Osteocyte (in vitro differentiated cells): ENCODE measurements at regions not wholly inside any gene's neighbourhood (a gene's known extent, or its start where the extent isn't known, plus 50 kb on each side); places are given as distances from the start of the nearest gene placed in this dataset.
A peak's percentile ranks its signal among the peaks of the same experiment; 100 is the strongest.

Source experiments
- DNase-seq: peaks from one replicate; pipeline ENCODE4 v3.0.0; 2021; ENCODE audit warnings: mixed read lengths; ENCODE audit not compliant: unreplicated experiment; ENCODE audit errors: extremely low spot score
- H3K27ac Mint-ChIP-seq: one replicate; pipeline ENCODE4 v1.8.0; 2021; ENCODE audit warnings: mild to moderate bottlenecking, mixed read lengths; ENCODE audit not compliant: unreplicated experiment
- H3K27me3 Mint-ChIP-seq: one replicate; pipeline ENCODE4 v1.8.0; 2021; ENCODE audit warnings: mixed read lengths; ENCODE audit not compliant: unreplicated experiment
- H3K36me3 Mint-ChIP-seq: one replicate; pipeline ENCODE4 v1.8.0; 2021; ENCODE audit warnings: mixed read lengths; ENCODE audit not compliant: unreplicated experiment
- H3K4me1 Mint-ChIP-seq: one replicate; pipeline ENCODE4 v1.8.0; 2021; ENCODE audit warnings: mixed read lengths; ENCODE audit not compliant: unreplicated experiment
- H3K4me3 Mint-ChIP-seq: one replicate; pipeline ENCODE4 v1.8.0; 2021; ENCODE audit warnings: mild to moderate bottlenecking, moderate library complexity, mixed read lengths; ENCODE audit not compliant: unreplicated experiment
- H3K9me3 Mint-ChIP-seq: one replicate; pipeline ENCODE4 v1.8.0; 2021; ENCODE audit warnings: mixed read lengths; ENCODE audit not compliant: unreplicated experiment
- TF ChIP-seq, protein P1 (sequence below): fragments of 200-600 bp; sonication (generic); IDR thresholded peaks from 2 replicates; pipeline ENCODE4 v1.5.0; 2021; ENCODE audit warnings: antibody characterized with exemption, mild to moderate bottlenecking, moderate library complexity

DNA sequence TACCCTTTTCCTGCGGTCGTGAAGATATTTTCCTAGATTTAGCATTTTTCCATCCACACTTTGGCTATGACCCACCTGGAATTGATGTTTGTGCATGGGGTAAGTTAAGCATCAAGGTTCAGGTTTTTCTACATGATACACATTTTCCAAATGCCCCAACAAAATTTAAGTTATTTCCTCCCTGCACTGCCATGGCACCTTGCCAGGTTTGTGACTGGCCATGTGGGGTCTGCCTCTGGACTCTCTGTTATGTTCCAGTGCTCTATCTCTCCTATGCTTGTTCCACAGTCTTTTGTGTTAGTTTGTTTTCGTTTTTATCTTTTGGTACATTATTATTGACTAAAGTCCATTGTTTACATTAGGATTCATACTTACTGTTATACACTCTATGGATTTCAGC lies 934.3 kb downstream of the TBC1D22A start:
- Mint-ChIP-seq H3K4me1 (no peaks in the 10 kb centered on the region), H3K4me3 (no peak overlapping the region), H3K27ac (no peak overlapping the region), H3K36me3 (no peaks in the 10 kb centered on the region), H3K9me3 (no peaks in the 10 kb centered on the region), H3K27me3 (no peaks in the 10 kb centered on the region)
- DNase-seq, result peak; percentile 59
- TF ChIP-seq, protein P1, sequence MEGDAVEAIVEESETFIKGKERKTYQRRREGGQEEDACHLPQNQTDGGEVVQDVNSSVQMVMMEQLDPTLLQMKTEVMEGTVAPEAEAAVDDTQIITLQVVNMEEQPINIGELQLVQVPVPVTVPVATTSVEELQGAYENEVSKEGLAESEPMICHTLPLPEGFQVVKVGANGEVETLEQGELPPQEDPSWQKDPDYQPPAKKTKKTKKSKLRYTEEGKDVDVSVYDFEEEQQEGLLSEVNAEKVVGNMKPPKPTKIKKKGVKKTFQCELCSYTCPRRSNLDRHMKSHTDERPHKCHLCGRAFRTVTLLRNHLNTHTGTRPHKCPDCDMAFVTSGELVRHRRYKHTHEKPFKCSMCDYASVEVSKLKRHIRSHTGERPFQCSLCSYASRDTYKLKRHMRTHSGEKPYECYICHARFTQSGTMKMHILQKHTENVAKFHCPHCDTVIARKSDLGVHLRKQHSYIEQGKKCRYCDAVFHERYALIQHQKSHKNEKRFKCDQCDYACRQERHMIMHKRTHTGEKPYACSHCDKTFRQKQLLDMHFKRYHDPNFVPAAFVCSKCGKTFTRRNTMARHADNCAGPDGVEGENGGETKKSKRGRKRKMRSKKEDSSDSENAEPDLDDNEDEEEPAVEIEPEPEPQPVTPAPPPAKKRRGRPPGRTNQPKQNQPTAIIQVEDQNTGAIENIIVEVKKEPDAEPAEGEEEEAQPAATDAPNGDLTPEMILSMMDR, result no peak

DNA sequence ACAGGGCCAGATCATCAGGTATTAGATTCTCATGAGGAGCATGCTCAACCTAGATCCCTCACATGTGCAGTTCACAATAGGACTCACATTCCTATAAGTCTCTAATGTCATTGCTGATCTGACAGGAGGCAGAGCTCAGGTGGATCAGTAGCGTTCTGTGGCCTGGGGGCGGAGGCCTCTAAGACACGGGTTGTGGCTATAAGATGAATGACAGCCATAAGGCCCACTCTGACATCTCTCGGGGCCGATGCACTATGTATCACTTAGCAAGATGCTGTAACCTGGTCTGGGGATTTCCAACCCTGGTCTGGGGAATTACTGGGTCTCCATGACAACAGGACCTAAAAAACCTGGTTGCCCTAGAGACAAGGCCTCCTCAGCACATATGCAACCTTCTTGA lies 932.7 kb downstream of the TBC1D22A start:
- no peaks in the 10 kb centered on the region for H3K4me1 Mint-ChIP-seq
- H3K9me3 Mint-ChIP-seq, result peaks cover 9% of the 10 kb centered on the region
- TF ChIP-seq, protein P1, result no peak
- no peaks in the 10 kb centered on the region for H3K27me3 Mint-ChIP-seq
- peak; percentile 60 for DNase-seq
- no peak overlapping the region for H3K4me3 Mint-ChIP-seq
- no peak overlapping the region for H3K27ac Mint-ChIP-seq
- H3K36me3 Mint-ChIP-seq, result no peaks in the 10 kb centered on the region

DNA sequence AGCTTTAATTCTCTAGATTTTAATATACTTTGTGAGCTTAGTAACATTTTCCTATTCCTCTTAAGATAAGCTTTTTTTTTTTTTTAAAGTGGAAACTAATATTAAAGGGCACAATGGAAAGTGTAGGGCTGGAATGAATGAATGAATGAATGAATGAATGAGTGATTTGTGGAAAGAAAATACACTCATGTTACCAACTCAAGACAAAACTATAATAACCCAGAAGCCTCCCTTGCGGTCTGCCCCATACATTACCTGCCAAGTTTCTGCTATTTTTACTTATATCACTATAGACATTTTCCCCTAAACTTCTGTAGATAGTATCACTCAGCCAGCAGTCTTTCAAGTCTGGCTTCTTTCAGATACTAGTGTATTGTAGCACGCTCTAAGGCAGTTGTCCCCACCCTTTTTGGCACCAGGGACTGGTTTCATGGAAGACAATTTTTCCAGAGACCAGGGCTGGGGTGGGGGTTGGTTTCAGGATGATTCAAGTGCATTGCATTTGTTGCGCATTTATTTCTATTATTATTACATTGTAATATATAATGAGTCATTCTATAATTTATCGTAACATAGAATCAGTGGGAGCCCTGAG lies 932.2 kb downstream of the TBC1D22A start:
- no peaks in the 10 kb centered on the region for H3K27me3 Mint-ChIP-seq
- H3K4me3 Mint-ChIP-seq, result no peak overlapping the region
- peak; percentile 36 for DNase-seq
- TF ChIP-seq, protein P1, result no peak
- no peaks in the 10 kb centered on the region for H3K36me3 Mint-ChIP-seq
- no peak overlapping the region for H3K27ac Mint-ChIP-seq
- H3K4me1 Mint-ChIP-seq, result no peaks in the 10 kb centered on the region
- H3K9me3 Mint-ChIP-seq, result peaks cover 12% of the 10 kb centered on the region

DNA sequence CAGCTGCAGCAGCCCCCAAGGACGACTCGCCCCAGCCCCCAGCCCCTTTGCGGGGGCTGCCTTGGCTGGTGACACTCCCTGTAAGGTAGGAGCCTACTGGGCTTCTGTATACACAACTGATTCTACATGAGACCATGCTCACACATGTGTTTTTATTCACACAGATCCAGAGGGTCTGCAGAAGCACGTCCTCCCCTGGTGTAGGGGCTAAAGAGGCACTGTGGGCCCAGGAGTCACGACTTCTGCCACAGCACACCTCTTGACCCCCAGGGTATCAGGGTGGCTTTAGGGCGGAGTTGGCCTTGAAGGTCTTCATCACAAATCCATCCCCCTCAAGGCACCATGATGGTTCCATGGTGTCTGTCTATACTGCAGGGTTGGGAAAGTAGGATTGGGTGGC lies 931.2 kb downstream of the TBC1D22A start:
- no peaks in the 10 kb centered on the region for H3K27me3 Mint-ChIP-seq
- H3K9me3 Mint-ChIP-seq, result peaks cover 12% of the 10 kb centered on the region
- H3K4me1 Mint-ChIP-seq, result no peaks in the 10 kb centered on the region
- DNase-seq, result peak; percentile 68
- H3K4me3 Mint-ChIP-seq, result no peak overlapping the region
- no peaks in the 10 kb centered on the region for H3K36me3 Mint-ChIP-seq
- TF ChIP-seq, protein P1, result no peak
- no peak overlapping the region for H3K27ac Mint-ChIP-seq

DNA sequence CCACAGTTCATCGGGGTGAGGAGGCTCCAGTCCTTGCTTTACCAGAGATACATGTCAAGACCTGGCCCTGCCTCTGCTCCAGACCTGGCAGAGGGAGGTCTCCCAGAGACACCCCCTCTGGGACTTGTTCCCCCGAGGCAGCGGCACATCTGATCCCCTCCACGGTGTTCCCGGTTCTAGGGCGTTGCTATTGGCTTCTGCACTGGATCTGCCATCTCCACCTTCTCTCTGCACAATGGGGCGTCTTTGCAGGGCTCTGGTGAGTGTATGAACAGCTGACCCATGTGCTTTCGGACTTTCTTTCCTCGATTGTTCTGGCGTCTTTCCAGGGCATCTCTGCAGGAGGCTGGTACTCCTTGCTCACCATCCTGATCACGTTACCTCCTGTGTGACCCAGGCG lies 930.4 kb downstream of the TBC1D22A start:
- DNase-seq, result peak; percentile 73
- H3K9me3 Mint-ChIP-seq, result peaks cover 12% of the 10 kb centered on the region
- no peaks in the 10 kb centered on the region for H3K36me3 Mint-ChIP-seq
- H3K27ac Mint-ChIP-seq, result no peak overlapping the region
- no peaks in the 10 kb centered on the region for H3K4me1 Mint-ChIP-seq
- no peak overlapping the region for H3K4me3 Mint-ChIP-seq
- H3K27me3 Mint-ChIP-seq, result no peaks in the 10 kb centered on the region
- TF ChIP-seq, protein P1, result no peak
